ENCODE measurements at regions not wholly inside any gene's neighbourhood (a gene's known extent, or its start where the extent isn't known, plus 50 kb on each side); places are given as distances from the start of the nearest gene placed in this dataset.

- TF ChIP-seq NFIC (IDR thresholded peaks at IDR 0.05) (no peak), TAF1 (IDR thresholded peaks at IDR 0.05; ENCODE audit: low read depth) (no peak), EP300 (IDR thresholded peaks at IDR 0.05; ENCODE audit: borderline replicate concordance) (no peak), USF1 (IDR thresholded peaks at IDR 0.05) (no peak)
Observed at GRCh38 chr4:111880116-111880515, 265.1 kb upstream of the FAM241A start.

Measured in Ishikawa (cell line).